ENCODE measurements at regions not wholly inside any gene's neighbourhood (a gene's known extent, or its start where the extent isn't known, plus 50 kb on each side); places are given as distances from the start of the nearest gene placed in this dataset.

- Histone ChIP-seq H3K36me3 (no peaks in the 10 kb centered on the region), H3K4me3 (no peak overlapping the region), H3K27me3 (no peaks in the 10 kb centered on the region), H3K27ac (no peak overlapping the region), H3K4me1 (ENCODE audit: insufficient read depth) (no peaks in the 10 kb centered on the region), H3K9me3 (no peaks in the 10 kb centered on the region)
- 69 to 80% (median 77%) methylated on average over 1 of the region's 1 CpG for WGBS, 3 donors
- no peak for DNase-seq
- TF ChIP-seq EP300 (IDR thresholded peaks at IDR 0.05): no peak
- no peak for TF ChIP-seq POLR2A (IDR thresholded peaks at IDR 0.05)
- no peak for TF ChIP-seq CTCF (IDR thresholded peaks at IDR 0.05)
- intact Hi-C loops (cut with DNase I): no loop called here
Observed at GRCh38 chr13:72205773-72206172, 338.8 kb upstream of the DACH1 start.

GRCh38 chr13:72204291-72204690 lies 337.3 kb upstream of the DACH1 start:
- H3K27me3 ChIP-seq: no peaks in the 10 kb centered on the region
- 67 to 84% (median 70%) methylated on average over 2 of the region's 2 CpGs for whole genome bisulfite sequencing, 3 donors
- no peaks in the 10 kb centered on the region for H3K4me1 ChIP-seq (ENCODE audit: insufficient read depth)
- DNase-seq: no peak
- no peak overlapping the region for H3K4me3 ChIP-seq
- TF ChIP-seq POLR2A (IDR thresholded peaks at IDR 0.05): no peak
- TF ChIP-seq EP300 (IDR thresholded peaks at IDR 0.05): no peak
- TF ChIP-seq CTCF (IDR thresholded peaks at IDR 0.05): no peak
- intact Hi-C loops (cut with DNase I): no loop called here
- H3K36me3 ChIP-seq: no peaks in the 10 kb centered on the region
- no peaks in the 10 kb centered on the region for H3K9me3 ChIP-seq
- no peak overlapping the region for H3K27ac ChIP-seq

GRCh38 chr13:72201726-72202125 lies 334.7 kb upstream of the DACH1 start:
- DNase-seq: no peak
- H3K4me1 ChIP-seq (ENCODE audit: insufficient read depth): no peaks in the 10 kb centered on the region
- no peaks in the 10 kb centered on the region for H3K36me3 ChIP-seq
- no peak overlapping the region for H3K27ac ChIP-seq
- no peaks in the 10 kb centered on the region for H3K9me3 ChIP-seq
- intact Hi-C loops (cut with DNase I): no loop called here
- TF ChIP-seq EP300 (IDR thresholded peaks at IDR 0.05) (no peak), CTCF (IDR thresholded peaks at IDR 0.05) (no peak), POLR2A (IDR thresholded peaks at IDR 0.05) (no peak)
- H3K27me3 ChIP-seq: no peaks in the 10 kb centered on the region
- H3K4me3 ChIP-seq: no peak overlapping the region

- DNase-seq: no peak
- 44 to 47% (median 46%) methylated on average over 2 of the region's 2 CpGs for WGBS, 3 donors
Observed at GRCh38 chr13:72199640-72200039, 332.6 kb upstream of the DACH1 start.

More at GRCh38 chr13:72199640-72200039, 332.6 kb upstream of the DACH1 start:
- no peak overlapping the region for H3K27ac ChIP-seq
- TF ChIP-seq POLR2A (IDR thresholded peaks at IDR 0.05) (no peak), CTCF (IDR thresholded peaks at IDR 0.05) (no peak), EP300 (IDR thresholded peaks at IDR 0.05) (no peak)
- no peaks in the 10 kb centered on the region for H3K9me3 ChIP-seq
- no peaks in the 10 kb centered on the region for H3K4me1 ChIP-seq (ENCODE audit: insufficient read depth)
- no peak overlapping the region for H3K4me3 ChIP-seq
- no peaks in the 10 kb centered on the region for H3K36me3 ChIP-seq
- intact Hi-C loops (cut with DNase I): no loop called here
- no peaks in the 10 kb centered on the region for H3K27me3 ChIP-seq

Data from ovary (tissue), 7 donors.